Endometrial microvascular endothelial cells (primary cell): ENCODE measurements at regions not wholly inside any gene's neighbourhood (a gene's known extent, or its start where the extent isn't known, plus 50 kb on each side); places are given as distances from the start of the nearest gene placed in this dataset.

ENCODE experiments used
- in situ Hi-C: cut with HindIII; loops from 2 replicates; pipeline ENCODE4 v1.10.0; 2017; ENCODE audit warnings: low sequenced_read_pairs, low pct_unique_long_range_greater_than_20kb; ENCODE audit errors: inconsistent ontology term

DNA sequence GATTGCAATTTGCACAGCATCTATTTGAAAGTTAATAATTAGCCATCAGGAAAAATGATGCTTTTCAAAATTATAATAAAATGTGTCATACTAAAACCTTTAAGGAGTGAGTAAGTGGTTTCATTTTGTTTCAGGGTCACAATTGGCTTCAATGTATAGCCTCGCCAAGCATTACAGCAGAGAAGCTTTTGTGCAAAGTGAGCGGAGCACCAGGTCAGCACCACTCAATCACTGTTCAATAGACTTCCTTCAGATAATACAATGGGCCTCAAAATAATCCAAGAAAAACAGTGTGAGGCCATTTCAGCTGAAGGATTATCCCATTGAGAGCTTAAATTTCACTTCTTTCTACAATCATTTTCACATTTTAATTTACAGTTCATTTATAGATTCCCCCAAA lies 409.2 kb upstream of the SLIT2 start:
- in situ Hi-C loops, result no loop called here

GRCh38 chr4:19838858-19839257 lies 412.8 kb upstream of the SLIT2 start:
- in situ Hi-C loops, result no loop called here

DNA sequence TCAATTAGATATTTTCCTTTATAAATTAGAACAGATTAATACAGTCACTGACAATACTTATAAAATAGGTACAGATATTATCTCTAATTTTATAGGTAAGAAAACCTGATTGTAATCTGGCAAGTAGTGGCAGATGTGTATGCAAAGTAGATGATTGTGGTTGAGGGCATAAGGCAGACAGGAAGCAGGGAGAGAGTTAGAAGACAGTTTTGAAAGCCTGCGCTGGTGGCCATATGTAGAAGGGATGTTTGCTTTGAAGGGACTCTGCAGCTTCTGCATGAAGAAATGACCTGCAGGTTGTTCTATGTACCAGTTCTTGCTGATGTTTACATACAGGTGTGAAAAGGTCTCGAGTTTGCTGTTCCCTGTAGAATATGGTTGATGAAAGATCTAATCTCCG lies 416.3 kb upstream of the SLIT2 start:
- in situ Hi-C loops, result no loop called here

GRCh38 chr4:19832411-19832810 lies 419.3 kb upstream of the SLIT2 start:
- in situ Hi-C loops, result no loop called here

DNA sequence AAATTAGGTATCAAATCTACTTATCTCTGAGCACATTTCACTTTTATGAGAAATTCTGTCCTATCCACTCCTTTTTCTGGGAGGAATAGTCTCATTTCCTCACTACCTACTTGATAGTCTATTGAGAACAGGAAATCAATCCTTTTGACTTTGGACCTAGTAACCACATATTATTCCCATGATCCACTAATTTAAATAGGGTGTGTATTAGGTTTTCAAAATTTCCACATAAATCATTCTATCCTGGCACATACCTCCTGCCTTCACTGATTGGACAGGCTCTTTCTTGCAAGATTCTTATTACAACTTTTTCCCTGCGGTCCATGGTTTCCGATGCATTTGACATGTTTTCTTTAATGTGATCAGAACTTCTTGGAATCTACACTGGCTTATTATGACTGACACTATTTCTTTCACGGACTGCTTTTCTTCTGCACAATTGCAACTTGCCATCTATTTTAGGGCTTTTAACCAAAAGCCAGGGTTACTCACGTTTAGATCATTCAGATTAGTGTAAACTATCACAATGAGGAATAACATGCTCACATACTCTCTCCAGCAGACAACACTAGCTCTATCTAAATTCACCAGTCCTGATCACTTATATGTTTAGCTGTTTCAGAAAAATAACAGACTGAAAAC lies 419.9 kb upstream of the SLIT2 start:
- in situ Hi-C loops, result no loop called here

- in situ Hi-C loops, result no loop called here
These were observed 422.6 kb upstream of the SLIT2 start for GRCh38 chr4:19829101-19829500.

DNA sequence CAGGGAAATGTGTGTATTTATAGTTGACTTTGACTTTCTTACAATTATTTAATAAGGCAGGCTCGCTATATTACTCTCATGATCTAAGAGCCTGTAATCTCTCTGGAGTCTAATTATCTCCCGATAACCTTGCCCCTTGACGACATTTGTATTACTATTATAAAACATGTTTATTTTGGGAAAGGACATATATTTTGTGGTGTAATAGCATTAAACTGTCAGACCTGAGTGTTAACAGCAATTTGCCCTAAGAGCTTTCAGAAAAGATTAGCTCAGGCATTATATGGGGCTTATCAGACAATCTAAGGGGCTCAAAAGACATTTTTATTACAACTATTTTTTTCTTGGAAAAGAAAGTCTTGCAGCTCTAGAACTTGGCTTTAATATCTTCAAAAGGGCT lies 427.9 kb upstream of the SLIT2 start:
- in situ Hi-C loops, result no loop called here

GRCh38 chr4:19819737-19820136 lies 432.0 kb upstream of the SLIT2 start:
- in situ Hi-C loops, result no loop called here

DNA sequence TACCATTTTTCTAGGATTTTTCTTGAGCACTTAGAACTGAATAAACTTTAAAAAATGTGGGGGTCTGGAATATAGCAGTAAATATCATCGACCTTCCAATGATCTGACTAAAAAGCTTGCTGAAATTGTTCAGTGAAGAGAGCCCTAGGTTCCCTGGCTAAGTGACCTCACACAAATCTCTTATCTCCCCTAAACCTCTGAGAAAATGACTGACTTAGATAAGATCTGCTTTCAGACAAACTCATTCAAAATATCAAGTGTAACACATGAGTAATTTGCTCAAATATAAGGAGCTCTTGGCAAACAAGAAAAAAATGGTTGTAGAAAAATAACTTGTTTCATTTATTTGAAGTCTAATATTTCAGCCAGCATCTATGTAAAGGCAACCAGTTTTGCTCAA lies 441.7 kb upstream of the SLIT2 start:
- in situ Hi-C loops, result no loop called here

DNA sequence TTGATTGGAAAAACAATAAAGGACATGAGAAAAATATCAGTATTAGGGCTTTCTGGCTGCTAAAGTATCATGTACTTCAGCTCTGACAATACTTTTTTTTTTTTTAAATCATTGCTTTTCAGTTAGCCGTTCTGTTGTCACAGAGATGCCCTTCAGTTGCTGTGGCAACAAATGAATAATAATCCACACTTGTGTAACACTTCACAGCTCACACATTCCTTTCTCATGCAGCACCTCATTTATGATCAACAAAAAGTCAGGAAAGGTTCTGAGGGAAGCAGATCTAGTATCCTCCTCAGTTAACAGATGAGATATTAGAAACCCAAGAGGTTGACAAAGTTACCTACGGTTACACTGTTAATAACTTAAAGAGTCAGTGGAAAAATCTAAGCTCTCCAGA lies 444.2 kb upstream of the SLIT2 start:
- in situ Hi-C loops, result no loop called here

GRCh38 chr4:19806865-19807264 lies 444.8 kb upstream of the SLIT2 start:
- in situ Hi-C loops, result no loop called here

DNA sequence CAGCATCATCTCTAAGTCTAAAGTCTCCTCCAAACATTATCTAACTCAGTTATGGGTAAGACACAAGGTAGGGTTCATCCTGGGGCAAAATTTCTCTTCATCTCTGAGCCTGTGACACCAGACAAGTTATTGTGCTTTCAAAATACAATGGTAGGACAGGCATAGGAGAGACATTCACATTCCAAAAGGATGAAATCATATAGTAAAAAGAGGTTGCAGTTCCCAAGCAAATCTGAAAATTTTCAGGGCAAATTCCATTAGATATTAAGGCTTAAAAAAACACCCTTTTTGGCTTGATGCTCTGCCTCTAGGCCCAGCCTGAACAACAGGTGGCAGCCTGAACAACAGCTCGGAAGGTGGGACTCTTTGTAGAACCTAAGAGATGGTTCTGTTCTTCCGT lies 448.3 kb upstream of the SLIT2 start:
- in situ Hi-C loops, result no loop called here

- in situ Hi-C loops, result no loop called here
These were observed 457.9 kb upstream of the SLIT2 start for GRCh38 chr4:19793831-19794230.

DNA sequence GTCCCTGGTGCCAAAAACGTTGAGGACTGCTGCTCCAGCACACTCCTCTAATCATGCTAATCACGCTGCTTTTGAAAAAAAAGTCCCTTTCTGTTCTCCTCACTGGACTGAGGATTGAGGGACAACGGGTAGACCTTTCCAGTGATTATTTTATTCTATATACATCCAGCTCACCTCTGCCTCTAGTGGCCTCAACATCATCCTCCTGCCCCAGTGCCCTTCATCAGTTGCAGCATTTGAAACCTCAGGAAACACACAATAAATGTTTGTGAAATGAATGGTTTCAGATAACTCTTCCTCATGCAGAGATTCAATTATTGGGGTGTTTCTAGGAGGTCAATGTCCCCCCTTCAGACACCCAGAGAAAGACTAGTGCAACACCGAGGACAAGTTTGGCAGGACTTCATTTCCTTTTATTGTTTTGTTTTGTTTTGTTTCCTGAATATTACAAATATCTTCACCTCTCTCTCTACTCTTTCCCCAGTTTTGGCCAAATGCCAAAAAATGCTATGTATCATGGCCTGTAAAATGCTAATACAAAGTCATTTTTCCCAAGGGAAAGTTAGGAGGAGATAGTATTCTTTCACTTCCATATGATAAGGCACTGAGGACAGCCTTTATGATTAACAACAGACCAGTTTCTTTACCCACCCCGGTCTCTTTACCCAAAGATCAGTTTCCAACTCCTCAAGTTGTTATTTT lies 460.1 kb upstream of the SLIT2 start:
- in situ Hi-C loops, result no loop called here

DNA sequence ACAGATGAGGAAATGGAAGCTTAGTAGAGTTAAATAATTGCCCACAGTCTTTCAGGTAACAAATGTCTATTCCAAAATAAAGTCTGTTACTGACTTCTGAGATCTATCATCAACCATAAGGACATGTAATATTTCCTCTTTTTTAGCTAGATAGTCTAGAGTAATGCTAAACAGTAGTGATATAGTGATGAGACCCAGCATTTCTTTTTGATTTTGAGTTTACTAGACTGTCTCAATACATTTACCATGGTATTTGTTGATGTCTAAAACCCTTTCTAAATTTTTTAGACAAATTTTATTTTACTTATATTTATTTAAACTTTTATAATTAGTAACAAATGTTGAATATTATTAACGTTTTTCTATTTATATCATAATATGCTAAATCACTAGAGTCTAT lies 465.1 kb upstream of the SLIT2 start:
- in situ Hi-C loops, result no loop called here

DNA sequence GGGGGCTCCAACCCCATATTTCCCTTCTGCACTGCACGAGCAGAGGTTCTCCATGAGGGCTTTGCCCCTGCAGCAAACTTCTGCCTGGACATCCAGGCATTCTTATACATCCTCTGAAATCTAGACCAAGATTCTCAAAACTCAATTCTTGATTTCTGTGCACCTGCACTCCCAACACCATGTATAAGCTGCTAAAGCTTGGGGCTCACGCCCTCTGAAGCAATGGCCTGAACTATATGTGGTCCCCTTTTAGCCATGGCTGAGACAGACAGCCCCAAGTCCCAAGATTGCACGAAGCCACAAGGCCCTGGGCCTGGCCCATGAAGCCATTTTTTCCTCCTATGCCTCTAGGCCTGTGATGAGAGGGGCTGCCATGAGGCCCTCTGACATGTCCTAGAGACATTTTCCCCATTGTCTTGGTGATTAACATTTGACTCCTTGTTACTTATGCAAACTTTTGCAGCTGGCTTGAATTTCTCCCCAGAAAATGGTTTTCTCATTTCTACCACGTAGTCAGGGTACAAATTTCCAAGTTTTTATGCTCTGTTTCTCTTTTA lies 468.0 kb upstream of the SLIT2 start:
- in situ Hi-C loops, result no loop called here

DNA sequence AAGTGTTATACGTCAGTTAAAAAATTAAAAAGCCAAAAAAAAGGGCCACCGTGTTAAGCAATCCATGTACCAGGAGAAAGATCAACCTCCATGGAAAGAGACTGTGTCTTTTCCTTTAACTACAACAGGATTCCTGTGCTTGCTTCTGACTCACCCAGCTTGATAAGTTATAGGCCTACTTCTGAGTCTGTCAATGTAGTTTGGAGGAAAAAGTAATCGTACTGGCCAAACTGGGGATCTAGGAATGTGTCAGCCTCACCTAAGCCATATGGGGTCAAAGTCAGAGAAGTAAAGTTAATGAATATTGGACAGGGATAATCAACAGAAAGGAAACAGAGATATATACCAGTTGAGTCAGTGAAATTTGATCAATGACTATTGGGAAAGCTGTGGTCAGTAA lies 470.8 kb upstream of the SLIT2 start:
- in situ Hi-C loops, result no loop called here

GRCh38 chr4:19776929-19777328 lies 474.8 kb upstream of the SLIT2 start:
- in situ Hi-C loops, result no loop called here

- in situ Hi-C loops, result no loop called here
These were observed 475.7 kb upstream of the SLIT2 start for GRCh38 chr4:19776021-19776459.

GRCh38 chr4:19774690-19775256 lies 476.9 kb upstream of the SLIT2 start:
- in situ Hi-C loops, result no loop called here
